ENCODE measurements at regions not wholly inside any gene's neighbourhood (a gene's known extent, or its start where the extent isn't known, plus 50 kb on each side); places are given as distances from the start of the nearest gene placed in this dataset.

DNA sequence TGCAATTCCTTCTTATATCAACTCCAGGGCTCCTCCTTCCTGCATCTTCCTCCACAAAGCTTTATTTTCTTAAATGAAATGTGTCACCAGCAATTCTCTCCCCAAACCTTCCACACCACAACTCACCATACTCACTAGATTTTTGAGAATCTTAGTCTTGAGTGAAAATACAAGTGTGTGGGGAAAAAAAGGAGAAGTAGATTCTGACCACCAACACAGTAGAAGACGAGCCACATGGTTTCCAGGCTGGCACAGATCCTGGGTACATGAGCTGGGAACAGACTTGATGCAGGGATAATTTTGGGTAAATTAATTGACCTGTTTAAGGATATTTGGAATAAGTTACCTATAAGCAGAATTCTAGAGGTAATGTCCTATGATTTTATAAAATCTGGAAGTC, 72.8 kb upstream of the KCNJ15 start:
- intact Hi-C loops (cut with micrococcal nuclease), result no loop called here

- intact Hi-C loops (cut with micrococcal nuclease), result no loop called here
Measured at GRCh38 chr21:38186661-38187270, 70.0 kb upstream of the KCNJ15 start.

GRCh38 chr21:38188037-38188436, 68.8 kb upstream of the KCNJ15 start:
- intact Hi-C loops (cut with micrococcal nuclease), result no loop called here

- intact Hi-C loops (cut with micrococcal nuclease), result no loop called here
Measured at GRCh38 chr21:38196036-38196435, 60.8 kb upstream of the KCNJ15 start.

- intact Hi-C loops (cut with micrococcal nuclease), result no loop called here
Measured at GRCh38 chr21:38202811-38203210, 54.0 kb upstream of the KCNJ15 start.

DNA sequence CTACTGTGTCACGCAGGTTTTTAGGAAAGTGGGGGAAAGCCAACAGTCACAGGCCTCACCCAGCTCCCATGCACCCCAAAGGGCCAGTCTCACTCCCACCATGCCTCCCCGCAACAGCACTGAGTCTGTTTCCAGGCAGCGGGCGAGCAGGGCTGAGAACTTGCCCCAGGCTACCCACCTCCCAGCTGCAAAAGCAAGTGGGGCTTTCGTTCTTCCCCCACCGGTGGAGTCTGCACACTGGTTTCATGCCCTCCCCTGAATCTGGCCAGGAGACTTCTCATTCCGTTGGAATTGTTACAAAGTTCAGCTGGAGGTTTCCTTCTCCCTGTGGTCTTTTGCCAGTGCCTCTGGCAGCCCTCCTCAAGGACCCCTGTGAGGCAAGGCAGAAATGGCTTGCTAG, 53.6 kb upstream of the KCNJ15 start:
- intact Hi-C loops (cut with micrococcal nuclease), result no loop called here

DNA sequence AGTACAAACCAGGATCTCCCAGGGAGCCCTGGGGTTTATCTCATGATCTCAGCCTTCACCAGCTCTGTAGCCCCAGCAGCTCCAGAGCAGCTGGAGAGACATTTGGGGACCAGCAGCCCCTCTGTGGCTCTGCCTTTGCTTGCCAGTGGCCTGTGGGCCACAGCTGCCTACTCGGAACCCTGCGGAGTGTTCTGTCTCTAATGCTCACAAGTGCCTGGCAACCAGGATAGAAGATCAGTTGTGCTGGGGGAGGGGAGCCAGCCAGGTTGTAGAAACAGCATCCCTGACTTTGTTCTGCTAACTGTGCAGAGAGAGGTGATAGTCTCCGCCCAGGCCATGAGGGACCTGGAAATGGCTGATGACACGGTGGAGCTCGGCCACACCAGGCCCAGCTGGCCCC, 50.9 kb upstream of the KCNJ15 start:
- intact Hi-C loops (cut with micrococcal nuclease), result no loop called here

- intact Hi-C loops (cut with micrococcal nuclease), result no loop called here
Measured at GRCh38 chr21:38206646-38207045, 50.1 kb upstream of the KCNJ15 start.

Data from T-helper 2 cell treated with Interferon-gamma antibody and Interleukin-4, amounts not matched to agents 100 ng/mL and 5 ng/mL, for 36 hours (primary cell).